ENCODE measurements at regions not wholly inside any gene's neighbourhood (a gene's known extent, or its start where the extent isn't known, plus 50 kb on each side); places are given as distances from the start of the nearest gene placed in this dataset.

GRCh38 chr5:61907995-61908394 lies 398.0 kb upstream of the KIF2A start:
- H3K4me3 Mint-ChIP-seq, result no peak overlapping the region
- intact Hi-C loops (cut with micrococcal nuclease), result no loop called here
- no peak overlapping the region for H3K27ac Mint-ChIP-seq
- H3K4me1 Mint-ChIP-seq (ENCODE audit: low read depth), result no peaks in the 10 kb centered on the region
- H3K36me3 Mint-ChIP-seq (ENCODE audit: low read depth), result no peaks in the 10 kb centered on the region
- H3K27me3 Mint-ChIP-seq, result no peaks in the 10 kb centered on the region
- H3K9me3 Mint-ChIP-seq, result peaks cover 18% of the 10 kb centered on the region

GRCh38 chr5:61910771-61911170 lies 395.2 kb upstream of the KIF2A start:
- no peak overlapping the region for H3K27ac Mint-ChIP-seq
- no peak overlapping the region for H3K4me3 Mint-ChIP-seq
- H3K4me1 Mint-ChIP-seq (ENCODE audit: low read depth), result no peaks in the 10 kb centered on the region
- intact Hi-C loops (cut with micrococcal nuclease), result no loop called here
- H3K9me3 Mint-ChIP-seq, result peaks cover 19% of the 10 kb centered on the region
- H3K27me3 Mint-ChIP-seq, result no peaks in the 10 kb centered on the region
- no peaks in the 10 kb centered on the region for H3K36me3 Mint-ChIP-seq (ENCODE audit: low read depth)

- no peak overlapping the region for H3K4me3 Mint-ChIP-seq
- H3K27ac Mint-ChIP-seq, result no peak overlapping the region
- no peaks in the 10 kb centered on the region for H3K4me1 Mint-ChIP-seq (ENCODE audit: low read depth)
- no peaks in the 10 kb centered on the region for H3K27me3 Mint-ChIP-seq
- H3K36me3 Mint-ChIP-seq (ENCODE audit: low read depth), result no peaks in the 10 kb centered on the region
- H3K9me3 Mint-ChIP-seq, result peaks cover 19% of the 10 kb centered on the region
- intact Hi-C loops (cut with micrococcal nuclease), result no loop called here
Measured at GRCh38 chr5:61912559-61912958, 393.4 kb upstream of the KIF2A start.

GRCh38 chr5:61915646-61916045 lies 390.4 kb upstream of the KIF2A start:
- H3K9me3 Mint-ChIP-seq, result peaks cover 19% of the 10 kb centered on the region
- H3K4me3 Mint-ChIP-seq, result no peak overlapping the region
- H3K36me3 Mint-ChIP-seq (ENCODE audit: low read depth), result no peaks in the 10 kb centered on the region
- H3K27me3 Mint-ChIP-seq, result no peaks in the 10 kb centered on the region
- intact Hi-C loops (cut with micrococcal nuclease), result no loop called here
- no peak overlapping the region for H3K27ac Mint-ChIP-seq
- H3K4me1 Mint-ChIP-seq (ENCODE audit: low read depth), result no peaks in the 10 kb centered on the region

GRCh38 chr5:61916621-61917620 lies 389.1 kb upstream of the KIF2A start:
- H3K27me3 Mint-ChIP-seq, result no peaks in the 10 kb centered on the region
- no peaks in the 10 kb centered on the region for H3K4me1 Mint-ChIP-seq (ENCODE audit: low read depth)
- intact Hi-C loops (cut with micrococcal nuclease), result no loop called here
- H3K27ac Mint-ChIP-seq, result no peak overlapping the region
- no peak overlapping the region for H3K4me3 Mint-ChIP-seq
- peaks cover 11% of the 10 kb centered on the region for H3K9me3 Mint-ChIP-seq
- no peaks in the 10 kb centered on the region for H3K36me3 Mint-ChIP-seq (ENCODE audit: low read depth)

- no peak overlapping the region for H3K4me3 Mint-ChIP-seq
- intact Hi-C loops (cut with micrococcal nuclease), result no loop called here
- no peaks in the 10 kb centered on the region for H3K36me3 Mint-ChIP-seq (ENCODE audit: low read depth)
- H3K4me1 Mint-ChIP-seq (ENCODE audit: low read depth), result no peaks in the 10 kb centered on the region
- no peaks in the 10 kb centered on the region for H3K9me3 Mint-ChIP-seq
- H3K27me3 Mint-ChIP-seq, result no peaks in the 10 kb centered on the region
- no peak overlapping the region for H3K27ac Mint-ChIP-seq
Measured at GRCh38 chr5:61918611-61919010, 387.4 kb upstream of the KIF2A start.

- no peaks in the 10 kb centered on the region for H3K4me1 Mint-ChIP-seq (ENCODE audit: low read depth)
- H3K4me3 Mint-ChIP-seq, result no peak overlapping the region
- H3K27me3 Mint-ChIP-seq, result no peaks in the 10 kb centered on the region
- intact Hi-C loops (cut with micrococcal nuclease), result no loop called here
- no peaks in the 10 kb centered on the region for H3K36me3 Mint-ChIP-seq (ENCODE audit: low read depth)
- H3K27ac Mint-ChIP-seq, result no peak overlapping the region
- H3K9me3 Mint-ChIP-seq, result no peaks in the 10 kb centered on the region
Measured at GRCh38 chr5:61919920-61920319, 386.1 kb upstream of the KIF2A start.

- Mint-ChIP-seq H3K9me3 (no peaks in the 10 kb centered on the region), H3K27ac (no peak overlapping the region), H3K36me3 (ENCODE audit: low read depth) (no peaks in the 10 kb centered on the region), H3K4me3 (no peak overlapping the region), H3K4me1 (ENCODE audit: low read depth) (no peaks in the 10 kb centered on the region), H3K27me3 (no peaks in the 10 kb centered on the region)
- intact Hi-C loops (cut with micrococcal nuclease), result no loop called here
Measured at GRCh38 chr5:61924251-61924650, 381.8 kb upstream of the KIF2A start.

GRCh38 chr5:61926911-61927310 lies 379.1 kb upstream of the KIF2A start:
- Mint-ChIP-seq H3K4me1 (ENCODE audit: low read depth) (no peaks in the 10 kb centered on the region), H3K9me3 (no peaks in the 10 kb centered on the region), H3K27ac (no peak overlapping the region), H3K36me3 (ENCODE audit: low read depth) (no peaks in the 10 kb centered on the region), H3K4me3 (no peak overlapping the region), H3K27me3 (no peaks in the 10 kb centered on the region)
- intact Hi-C loops (cut with micrococcal nuclease), result no loop called here

- no peaks in the 10 kb centered on the region for H3K27me3 Mint-ChIP-seq
- intact Hi-C loops (cut with micrococcal nuclease), result loop anchor here (10.0 kb wide), 1 partner anchor 876 kb away; no protein-coding TSS in a partner anchor
- H3K4me1 Mint-ChIP-seq (ENCODE audit: low read depth), result no peaks in the 10 kb centered on the region
- H3K27ac Mint-ChIP-seq, result no peak overlapping the region
- H3K36me3 Mint-ChIP-seq (ENCODE audit: low read depth), result no peaks in the 10 kb centered on the region
- no peak overlapping the region for H3K4me3 Mint-ChIP-seq
- H3K9me3 Mint-ChIP-seq, result no peaks in the 10 kb centered on the region
Measured at GRCh38 chr5:61931236-61931635, 374.8 kb upstream of the KIF2A start.

- H3K9me3 Mint-ChIP-seq, result no peaks in the 10 kb centered on the region
- H3K27ac Mint-ChIP-seq, result no peak overlapping the region
- no peak overlapping the region for H3K4me3 Mint-ChIP-seq
- no peaks in the 10 kb centered on the region for H3K4me1 Mint-ChIP-seq (ENCODE audit: low read depth)
- intact Hi-C loops (cut with micrococcal nuclease), result loop anchor here (10.0 kb wide), 1 partner anchor 879 kb away; no protein-coding TSS in a partner anchor
- no peaks in the 10 kb centered on the region for H3K27me3 Mint-ChIP-seq
- no peaks in the 10 kb centered on the region for H3K36me3 Mint-ChIP-seq (ENCODE audit: low read depth)
Measured at GRCh38 chr5:61933787-61934626, 372.0 kb upstream of the KIF2A start.

- Mint-ChIP-seq H3K4me3 (no peak overlapping the region), H3K27me3 (no peaks in the 10 kb centered on the region), H3K4me1 (ENCODE audit: low read depth) (no peaks in the 10 kb centered on the region), H3K9me3 (no peaks in the 10 kb centered on the region), H3K36me3 (ENCODE audit: low read depth) (no peaks in the 10 kb centered on the region), H3K27ac (no peak overlapping the region)
- intact Hi-C loops (cut with micrococcal nuclease), result no loop called here
Measured at GRCh38 chr5:61941637-61942036, 364.4 kb upstream of the KIF2A start.

GRCh38 chr5:61942462-61943049 lies 363.4 kb upstream of the KIF2A start:
- intact Hi-C loops (cut with micrococcal nuclease), result no loop called here
- Mint-ChIP-seq H3K27ac (no peak overlapping the region), H3K9me3 (no peaks in the 10 kb centered on the region), H3K27me3 (no peaks in the 10 kb centered on the region), H3K4me1 (ENCODE audit: low read depth) (no peaks in the 10 kb centered on the region), H3K36me3 (ENCODE audit: low read depth) (no peaks in the 10 kb centered on the region), H3K4me3 (no peak overlapping the region)

- Mint-ChIP-seq H3K27ac (no peak overlapping the region), H3K4me1 (ENCODE audit: low read depth) (no peaks in the 10 kb centered on the region), H3K9me3 (no peaks in the 10 kb centered on the region), H3K27me3 (no peaks in the 10 kb centered on the region), H3K36me3 (ENCODE audit: low read depth) (no peaks in the 10 kb centered on the region), H3K4me3 (no peak overlapping the region)
- intact Hi-C loops (cut with micrococcal nuclease), result no loop called here
Measured at GRCh38 chr5:61943713-61944112, 362.3 kb upstream of the KIF2A start.

Data from dendritic cell treated with granulocyte-macrophage colony-stimulating factor and Interleukin-4, amounts not matched to agents 40 ng/mL and 50 ng/mL, for 4 days (primary cell).